ENCODE measurements at regions not wholly inside any gene's neighbourhood (a gene's known extent, or its start where the extent isn't known, plus 50 kb on each side); places are given as distances from the start of the nearest gene placed in this dataset.

DNA sequence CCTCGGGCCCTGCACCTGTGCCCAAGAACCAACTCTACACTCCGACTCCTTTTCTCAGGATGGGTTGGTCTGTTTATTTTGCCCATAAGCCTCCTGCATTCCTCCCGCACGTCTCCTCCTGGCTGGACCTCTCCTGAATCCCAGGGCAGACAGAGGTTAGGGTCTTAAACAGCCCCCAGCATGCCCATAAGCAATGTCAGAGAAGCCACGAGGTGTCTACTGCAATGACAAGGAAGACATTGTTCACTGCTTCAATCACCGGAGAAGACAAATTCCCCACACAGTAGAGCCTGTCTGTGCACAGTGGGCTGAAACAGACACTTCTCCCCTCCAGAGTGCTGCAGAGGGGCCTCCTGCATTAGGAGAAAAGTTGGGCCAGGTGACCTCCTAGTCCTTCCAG is 230.6 kb upstream of the RPL38 start:
- TF ChIP-seq, protein P1, sequence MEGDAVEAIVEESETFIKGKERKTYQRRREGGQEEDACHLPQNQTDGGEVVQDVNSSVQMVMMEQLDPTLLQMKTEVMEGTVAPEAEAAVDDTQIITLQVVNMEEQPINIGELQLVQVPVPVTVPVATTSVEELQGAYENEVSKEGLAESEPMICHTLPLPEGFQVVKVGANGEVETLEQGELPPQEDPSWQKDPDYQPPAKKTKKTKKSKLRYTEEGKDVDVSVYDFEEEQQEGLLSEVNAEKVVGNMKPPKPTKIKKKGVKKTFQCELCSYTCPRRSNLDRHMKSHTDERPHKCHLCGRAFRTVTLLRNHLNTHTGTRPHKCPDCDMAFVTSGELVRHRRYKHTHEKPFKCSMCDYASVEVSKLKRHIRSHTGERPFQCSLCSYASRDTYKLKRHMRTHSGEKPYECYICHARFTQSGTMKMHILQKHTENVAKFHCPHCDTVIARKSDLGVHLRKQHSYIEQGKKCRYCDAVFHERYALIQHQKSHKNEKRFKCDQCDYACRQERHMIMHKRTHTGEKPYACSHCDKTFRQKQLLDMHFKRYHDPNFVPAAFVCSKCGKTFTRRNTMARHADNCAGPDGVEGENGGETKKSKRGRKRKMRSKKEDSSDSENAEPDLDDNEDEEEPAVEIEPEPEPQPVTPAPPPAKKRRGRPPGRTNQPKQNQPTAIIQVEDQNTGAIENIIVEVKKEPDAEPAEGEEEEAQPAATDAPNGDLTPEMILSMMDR (IDR thresholded peaks at IDR 0.05) = no peak
- TF ChIP-seq POLR2A (IDR thresholded peaks at IDR 0.05) = no peak

Measured in prostate gland (tissue), 2 donors.